ENCODE measurements at regions not wholly inside any gene's neighbourhood (a gene's known extent, or its start where the extent isn't known, plus 50 kb on each side); places are given as distances from the start of the nearest gene placed in this dataset.

DNA sequence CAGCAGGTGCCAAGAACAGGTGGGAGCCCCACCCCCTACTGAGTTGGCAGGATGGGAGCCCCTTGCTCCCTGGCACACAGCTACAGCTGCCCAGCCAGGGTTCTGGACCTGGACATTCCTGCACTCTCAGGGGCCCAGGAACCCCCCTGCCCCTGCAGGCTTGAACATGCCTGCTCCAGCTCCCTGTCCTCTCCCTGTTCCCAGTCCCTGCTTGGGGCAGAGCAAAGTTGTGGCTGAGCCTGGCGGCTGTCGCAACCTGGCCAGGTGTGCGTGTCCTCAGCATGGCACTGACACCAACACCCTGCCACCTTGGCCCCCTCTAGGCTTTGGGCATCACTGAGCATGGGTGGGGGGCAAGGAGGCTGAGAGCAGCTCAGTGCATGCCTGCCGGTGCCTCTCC lies 491.2 kb upstream of the NOX3 start:
- Histone ChIP-seq H3K4me3 (ENCODE audit: low read length) (no peak overlapping the region), H3K9me3 (ENCODE audit: control insufficient read depth in 2 of 3, low read length in 3 of 3) (peaks cover 0 to 16% (median 5%) of the 10 kb centered on the region in 3 experiments), H3K27me3 (ENCODE audit: control insufficient read depth in 2 of 2, insufficient read depth in 2 of 2, low read length in 2 of 2) (no peaks in the 10 kb centered on the region), H3K36me3 (ENCODE audit: control insufficient read depth in 2 of 3, insufficient read depth in 3 of 3, low read length in 3 of 3) (no peaks in the 10 kb centered on the region), H3K27ac (ENCODE audit: low read depth, low read length) (no peak overlapping the region), H3K4me1 (ENCODE audit: control insufficient read depth in 2 of 2, insufficient read depth in 2 of 2, low read length in 2 of 2) (no peaks in the 10 kb centered on the region)
- H3K4me3 Mint-ChIP-seq = no peak overlapping the region
- intact Hi-C loops (cut with micrococcal nuclease) = no loop called here
- DNase-seq (no peak), ATAC-seq (no peak)
- ChIA-PET CTCF (no interaction called here), POLR2A (no interaction called here)
- H3K9me3 Mint-ChIP-seq = peaks cover 5 to 24% (median 11%) of the 10 kb centered on the region in 11 donors
- H3K36me3 Mint-ChIP-seq = peaks cover 0 to 22% (median 17%) of the 10 kb centered on the region in 5 donors
- no peaks in the 10 kb centered on the region for H3K4me1 Mint-ChIP-seq
- H3K27me3 Mint-ChIP-seq = peaks cover 0 to 18% (median 0%) of the 10 kb centered on the region in 5 donors
- H3K27ac Mint-ChIP-seq = no peak overlapping the region

DNA sequence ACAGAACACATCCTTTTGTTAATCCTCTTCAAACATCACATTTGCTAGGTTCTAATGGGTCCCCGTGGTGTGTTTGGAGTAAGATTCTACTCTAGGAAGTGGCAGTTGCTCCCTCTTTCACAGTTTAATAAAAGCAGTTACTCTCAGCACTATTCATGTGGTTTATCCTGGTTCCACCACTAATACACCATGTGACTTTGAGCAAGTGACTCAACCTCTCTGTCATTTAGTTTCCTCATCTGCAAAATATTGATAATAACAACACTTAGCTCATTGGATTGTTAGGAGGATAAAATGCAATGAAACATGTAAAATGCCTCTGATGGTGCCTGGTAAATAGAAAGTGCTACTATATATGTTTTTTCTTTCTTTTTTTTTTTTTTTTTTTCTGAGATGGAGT lies 488.0 kb upstream of the NOX3 start:
- no peak overlapping the region for H3K27ac Mint-ChIP-seq
- intact Hi-C loops (cut with micrococcal nuclease) = no loop called here
- Histone ChIP-seq H3K9me3 (ENCODE audit: control insufficient read depth in 2 of 3, low read length in 3 of 3) (peaks cover 0 to 16% (median 5%) of the 10 kb centered on the region in 3 experiments), H3K4me3 (ENCODE audit: low read length) (no peak overlapping the region), H3K27ac (ENCODE audit: low read depth, low read length) (no peak overlapping the region), H3K4me1 (ENCODE audit: control insufficient read depth in 2 of 2, insufficient read depth in 2 of 2, low read length in 2 of 2) (no peaks in the 10 kb centered on the region), H3K27me3 (ENCODE audit: control insufficient read depth in 2 of 2, insufficient read depth in 2 of 2, low read length in 2 of 2) (no peaks in the 10 kb centered on the region), H3K36me3 (ENCODE audit: control insufficient read depth in 2 of 3, insufficient read depth in 3 of 3, low read length in 3 of 3) (no peaks in the 10 kb centered on the region)
- peaks cover 5 to 22% (median 11%) of the 10 kb centered on the region in 11 donors for H3K9me3 Mint-ChIP-seq
- no peak overlapping the region for H3K4me3 Mint-ChIP-seq
- ChIA-PET POLR2A (no interaction called here), CTCF (no interaction called here)
- peaks cover 0 to 18% (median 13%) of the 10 kb centered on the region in 5 donors for H3K36me3 Mint-ChIP-seq
- ATAC-seq (no peak), DNase-seq (no peak)
- H3K27me3 Mint-ChIP-seq = peaks cover 0 to 22% (median 0%) of the 10 kb centered on the region in 5 donors
- no peaks in the 10 kb centered on the region for H3K4me1 Mint-ChIP-seq

DNA sequence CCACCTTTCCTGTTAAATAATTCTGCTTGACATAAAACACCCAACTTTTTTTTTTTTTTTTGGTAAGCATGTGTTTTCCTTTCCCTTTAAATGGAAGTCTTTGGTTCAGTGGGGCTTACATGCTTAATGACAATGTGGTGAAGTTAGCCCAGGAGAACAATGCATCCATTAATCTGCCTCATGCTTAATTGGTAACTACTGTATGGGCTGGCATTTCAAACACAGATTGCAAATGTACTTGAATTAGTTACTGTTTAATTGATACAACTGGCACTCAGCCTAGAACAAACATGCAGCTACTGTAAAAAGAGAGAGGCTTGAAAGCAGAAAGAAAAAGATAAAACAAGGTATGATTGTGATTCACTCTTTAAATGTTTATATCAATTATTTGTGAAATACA lies 483.6 kb upstream of the NOX3 start:
- H3K27me3 ChIP-seq (ENCODE audit: control insufficient read depth in 2 of 2, insufficient read depth in 2 of 2, low read length in 2 of 2) = no peaks in the 10 kb centered on the region
- no peaks in the 10 kb centered on the region for H3K36me3 ChIP-seq (ENCODE audit: control insufficient read depth in 2 of 3, insufficient read depth in 3 of 3, low read length in 3 of 3)
- ChIA-PET CTCF (no interaction called here), POLR2A (no interaction called here)
- H3K27ac ChIP-seq (ENCODE audit: low read depth, low read length) = no peak overlapping the region
- H3K4me3 Mint-ChIP-seq = no peak overlapping the region
- H3K9me3 Mint-ChIP-seq = peaks cover 0 to 12% (median 4%) of the 10 kb centered on the region in 11 donors
- H3K9me3 ChIP-seq (ENCODE audit: control insufficient read depth in 2 of 3, low read length in 3 of 3) = no peaks in the 10 kb centered on the region
- H3K4me1 ChIP-seq (ENCODE audit: control insufficient read depth in 2 of 2, insufficient read depth in 2 of 2, low read length in 2 of 2) = no peaks in the 10 kb centered on the region
- peaks cover 0 to 11% (median 0%) of the 10 kb centered on the region in 5 donors for H3K27me3 Mint-ChIP-seq
- DNase-seq = no peak
- peaks cover 0 to 4% (median 0%) of the 10 kb centered on the region in 7 donors for H3K4me1 Mint-ChIP-seq
- H3K27ac Mint-ChIP-seq = no peak overlapping the region
- H3K36me3 Mint-ChIP-seq = peaks cover 0 to 13% (median 3%) of the 10 kb centered on the region in 5 donors
- ATAC-seq = no peak
- intact Hi-C loops (cut with micrococcal nuclease) = no loop called here
- H3K4me3 ChIP-seq (ENCODE audit: low read length) = no peak overlapping the region

DNA sequence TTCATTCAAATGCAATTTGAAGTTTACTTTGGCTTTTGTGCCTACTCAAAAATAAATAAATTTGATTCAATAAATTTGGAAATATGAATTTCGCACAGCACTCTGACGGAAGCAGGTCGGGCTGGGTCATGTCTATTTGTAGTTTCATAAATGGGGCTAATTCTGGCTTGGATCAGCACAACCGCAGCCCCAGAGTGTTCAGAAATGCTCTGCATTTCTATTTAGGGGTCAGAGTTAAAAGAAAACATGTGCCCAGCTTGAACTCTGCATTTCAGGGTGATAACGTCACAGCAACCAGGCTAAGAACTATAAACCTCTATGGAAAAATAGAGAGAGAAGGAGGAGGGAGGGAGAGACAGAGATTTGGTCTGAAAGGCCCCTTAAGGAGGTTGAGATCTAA lies 480.9 kb upstream of the NOX3 start:
- no peak overlapping the region for H3K4me3 Mint-ChIP-seq
- H3K27me3 Mint-ChIP-seq = peaks cover 0 to 2% (median 0%) of the 10 kb centered on the region in 5 donors
- H3K36me3 Mint-ChIP-seq = peaks cover 0 to 20% (median 3%) of the 10 kb centered on the region in 5 donors
- POLR2A ChIA-PET = no interaction called here
- H3K9me3 ChIP-seq (ENCODE audit: control insufficient read depth in 2 of 3, low read length in 3 of 3) = no peaks in the 10 kb centered on the region
- no peaks in the 10 kb centered on the region for H3K36me3 ChIP-seq (ENCODE audit: control insufficient read depth in 2 of 3, insufficient read depth in 3 of 3, low read length in 3 of 3)
- H3K27me3 ChIP-seq (ENCODE audit: control insufficient read depth in 2 of 2, insufficient read depth in 2 of 2, low read length in 2 of 2) = no peaks in the 10 kb centered on the region
- intact Hi-C loops (cut with micrococcal nuclease) = no loop called here
- CTCF ChIA-PET = no interaction called here
- peaks cover 0 to 34% (median 7%) of the 10 kb centered on the region in 11 donors for H3K9me3 Mint-ChIP-seq
- no peak overlapping the region for H3K4me3 ChIP-seq (ENCODE audit: low read length)
- H3K27ac ChIP-seq (ENCODE audit: low read depth, low read length) = no peak overlapping the region
- H3K4me1 ChIP-seq (ENCODE audit: control insufficient read depth in 2 of 2, insufficient read depth in 2 of 2, low read length in 2 of 2) = no peaks in the 10 kb centered on the region
- DNase-seq (no peak), ATAC-seq (no peak)
- peaks cover 0 to 4% (median 0%) of the 10 kb centered on the region in 7 donors for H3K4me1 Mint-ChIP-seq
- H3K27ac Mint-ChIP-seq = no peak overlapping the region

DNA sequence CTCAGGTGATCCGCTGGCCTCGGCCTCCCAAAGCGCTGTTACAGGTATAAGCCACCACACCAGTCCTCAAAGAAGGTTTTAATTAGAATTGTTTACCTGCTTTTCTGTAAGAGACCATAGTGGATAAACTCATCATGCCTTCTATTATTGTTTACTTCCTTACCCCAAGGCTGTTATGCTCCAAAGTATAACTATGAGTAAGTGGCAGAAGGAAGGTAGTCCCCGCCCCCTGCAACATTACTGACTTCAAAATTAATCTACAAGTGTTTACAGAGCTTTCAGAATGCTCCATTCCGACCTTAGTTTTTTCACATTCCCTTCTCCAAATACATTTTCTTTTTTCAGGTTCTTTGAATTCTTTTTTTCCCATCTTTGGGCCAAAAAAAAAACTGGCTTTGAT lies 480.5 kb upstream of the NOX3 start:
- ChIA-PET POLR2A (no interaction called here), CTCF (no interaction called here)
- intact Hi-C loops (cut with micrococcal nuclease) = no loop called here
- no peak overlapping the region for H3K27ac ChIP-seq (ENCODE audit: low read depth, low read length)
- no peak for ATAC-seq
- no peak for DNase-seq
- Mint-ChIP-seq H3K27me3 (no peaks in the 10 kb centered on the region), H3K27ac (no peak overlapping the region), H3K4me3 (no peak overlapping the region), H3K9me3 (peaks cover 0 to 38% (median 5%) of the 10 kb centered on the region in 11 donors), H3K36me3 (peaks cover 0 to 20% (median 3%) of the 10 kb centered on the region in 5 donors), H3K4me1 (peaks cover 0 to 4% (median 0%) of the 10 kb centered on the region in 7 donors)
- H3K4me3 ChIP-seq (ENCODE audit: low read length) = no peak overlapping the region
- no peaks in the 10 kb centered on the region for H3K4me1 ChIP-seq (ENCODE audit: control insufficient read depth in 2 of 2, insufficient read depth in 2 of 2, low read length in 2 of 2)
- H3K9me3 ChIP-seq (ENCODE audit: control insufficient read depth in 2 of 3, low read length in 3 of 3) = no peaks in the 10 kb centered on the region
- no peaks in the 10 kb centered on the region for H3K27me3 ChIP-seq (ENCODE audit: control insufficient read depth in 2 of 2, insufficient read depth in 2 of 2, low read length in 2 of 2)
- H3K36me3 ChIP-seq (ENCODE audit: control insufficient read depth in 2 of 3, insufficient read depth in 3 of 3, low read length in 3 of 3) = no peaks in the 10 kb centered on the region

DNA sequence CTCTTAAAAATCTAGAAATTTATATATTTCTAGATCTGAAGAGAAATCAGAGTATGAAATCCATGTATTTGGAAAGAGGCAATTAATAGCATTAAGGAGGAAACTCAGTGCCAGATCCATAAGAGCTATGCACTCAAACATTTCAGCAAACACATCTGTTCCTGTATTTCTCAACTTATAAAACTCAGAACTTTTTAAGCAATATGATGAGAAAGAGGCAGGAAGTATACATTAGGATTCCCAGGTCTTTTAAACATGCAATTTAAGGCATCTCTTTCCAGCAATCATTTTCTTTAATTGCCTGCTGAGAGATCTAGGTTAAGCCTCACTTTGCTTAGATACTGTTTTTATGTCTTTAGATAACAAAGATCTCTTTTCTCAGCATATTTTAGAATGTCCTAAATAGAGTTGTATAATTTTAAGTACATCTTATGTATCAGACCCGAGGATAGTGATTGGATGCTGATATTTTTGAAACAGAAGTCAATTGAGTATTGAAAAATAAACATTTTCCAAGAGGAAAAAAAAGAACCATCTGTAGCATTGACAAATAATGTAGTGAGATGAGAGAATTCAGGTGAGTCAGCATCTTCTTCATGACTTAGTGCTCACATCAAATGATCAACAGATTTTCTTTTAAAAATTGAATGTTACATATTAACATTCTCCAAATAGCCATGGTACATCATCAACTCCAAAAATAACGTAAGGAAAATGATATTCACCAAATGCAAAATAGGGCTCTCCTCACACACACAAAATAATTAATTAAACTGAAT lies 461.4 kb upstream of the NOX3 start:
- no peak overlapping the region for H3K4me3 Mint-ChIP-seq
- Histone ChIP-seq H3K27me3 (ENCODE audit: control insufficient read depth in 2 of 2, insufficient read depth in 2 of 2, low read length in 2 of 2) (no peaks in the 10 kb centered on the region), H3K36me3 (ENCODE audit: control insufficient read depth in 2 of 3, insufficient read depth in 3 of 3, low read length in 3 of 3) (no peaks in the 10 kb centered on the region), H3K4me3 (ENCODE audit: low read length) (no peak overlapping the region), H3K9me3 (ENCODE audit: control insufficient read depth in 2 of 3, low read length in 3 of 3) (no peaks in the 10 kb centered on the region), H3K4me1 (ENCODE audit: control insufficient read depth in 2 of 2, insufficient read depth in 2 of 2, low read length in 2 of 2) (no peaks in the 10 kb centered on the region), H3K27ac (ENCODE audit: low read depth, low read length) (no peak overlapping the region)
- H3K27me3 Mint-ChIP-seq = no peaks in the 10 kb centered on the region
- DNase-seq = no peak
- intact Hi-C loops (cut with micrococcal nuclease) = no loop called here
- ChIA-PET POLR2A (interaction anchor here (0.5 kb wide), 1 partner anchor 83 kb away, joined by 3 read pairs; no protein-coding TSS in a partner anchor), CTCF (no interaction called here)
- peaks cover 0 to 14% (median 0%) of the 10 kb centered on the region in 5 donors for H3K36me3 Mint-ChIP-seq
- H3K4me1 Mint-ChIP-seq = no peaks in the 10 kb centered on the region
- no peak for ATAC-seq
- H3K9me3 Mint-ChIP-seq = peaks cover 0 to 6% (median 0%) of the 10 kb centered on the region in 11 donors
- no peak overlapping the region for H3K27ac Mint-ChIP-seq

DNA sequence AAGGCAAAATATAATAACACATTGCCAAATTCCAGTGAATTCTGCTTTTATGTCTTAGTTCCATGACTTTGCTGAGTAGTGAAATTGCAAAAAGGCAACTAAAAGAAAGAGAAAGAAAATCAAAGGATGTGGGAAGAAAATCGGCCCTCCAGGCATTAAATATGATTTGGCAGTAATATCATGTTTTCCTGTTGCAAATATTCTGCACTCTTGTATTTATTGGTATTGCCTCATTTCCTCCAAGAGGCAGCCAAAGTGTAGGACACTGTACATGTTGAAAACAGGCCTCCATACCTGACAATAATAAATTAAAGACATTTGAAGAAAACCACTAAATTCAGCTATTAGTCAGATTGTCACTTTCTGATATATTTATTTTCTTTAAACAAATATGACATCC lies 460.0 kb upstream of the NOX3 start:
- H3K4me3 Mint-ChIP-seq = no peak overlapping the region
- H3K4me3 ChIP-seq (ENCODE audit: low read length) = no peak overlapping the region
- ATAC-seq (no peak), DNase-seq (no peak)
- H3K27me3 ChIP-seq (ENCODE audit: control insufficient read depth in 2 of 2, insufficient read depth in 2 of 2, low read length in 2 of 2) = no peaks in the 10 kb centered on the region
- no peaks in the 10 kb centered on the region for H3K36me3 ChIP-seq (ENCODE audit: control insufficient read depth in 2 of 3, insufficient read depth in 3 of 3, low read length in 3 of 3)
- H3K9me3 Mint-ChIP-seq = peaks cover 0 to 13% (median 4%) of the 10 kb centered on the region in 11 donors
- intact Hi-C loops (cut with micrococcal nuclease) = no loop called here
- H3K4me1 ChIP-seq (ENCODE audit: control insufficient read depth in 2 of 2, insufficient read depth in 2 of 2, low read length in 2 of 2) = no peaks in the 10 kb centered on the region
- no peak overlapping the region for H3K27ac Mint-ChIP-seq
- peaks cover 0 to 19% (median 3%) of the 10 kb centered on the region in 5 donors for H3K36me3 Mint-ChIP-seq
- H3K9me3 ChIP-seq (ENCODE audit: control insufficient read depth in 2 of 3, low read length in 3 of 3) = no peaks in the 10 kb centered on the region
- no peak overlapping the region for H3K27ac ChIP-seq (ENCODE audit: low read depth, low read length)
- no peaks in the 10 kb centered on the region for H3K27me3 Mint-ChIP-seq
- ChIA-PET CTCF (no interaction called here), POLR2A (no interaction called here)
- no peaks in the 10 kb centered on the region for H3K4me1 Mint-ChIP-seq

All from naive thymus-derived CD4-positive, alpha-beta T cell (primary cell).